Gastrocnemius medialis (tissue), 4 donors: ENCODE measurements at regions not wholly inside any gene's neighbourhood (a gene's known extent, or its start where the extent isn't known, plus 50 kb on each side); places are given as distances from the start of the nearest gene placed in this dataset.

Source experiments
- POLR2A ChIP-seq, 2 donors: fragments of 450-650 bp; IDR thresholded peaks; one replicate each; pipeline ENCODE4 v1.6.1; 2017; ENCODE audit warnings: antibody characterized with exemption in 2 of 2, mild to moderate bottlenecking in 2 of 2, moderate library complexity in 2 of 2
- TF ChIP-seq, protein P1 (sequence below), 5 experiments: fragments of 450-650 bp in 3 of 5; fragments of 200-600 bp in 2 of 5; sonication (generic) in 2 of 5; IDR thresholded peaks in 4 of 5; conservative IDR thresholded peaks in 1 of 5; 1 replicate in 4 of 5; 2 replicates in 1 of 5; pipeline ENCODE4 v1.5.1; 2016 to 2019; ENCODE audit warnings: antibody characterized with exemption in 5 of 5, mild to moderate bottlenecking in 3 of 5, moderate library complexity in 3 of 5

DNA sequence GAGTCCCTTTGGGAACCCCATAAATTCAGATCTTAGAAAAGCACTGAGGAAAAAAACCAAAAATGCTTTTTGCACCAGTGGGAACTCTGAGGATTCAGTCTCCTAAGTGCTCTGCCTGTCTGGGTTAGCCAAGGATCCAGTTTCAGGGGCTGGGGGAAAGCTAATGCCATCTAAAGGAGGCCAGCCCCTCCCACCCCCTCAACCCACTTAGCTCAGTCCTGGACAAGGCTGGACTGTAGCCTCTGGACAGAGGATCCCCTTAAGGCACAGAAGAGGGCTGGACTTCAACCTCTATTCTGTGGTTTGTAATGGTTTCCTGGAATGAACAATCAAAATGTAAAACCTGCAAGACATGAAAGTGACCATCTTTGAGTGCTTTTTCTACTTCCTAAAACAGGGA, 356.1 kb upstream of the ZFHX3 start:
- TF ChIP-seq POLR2A (IDR thresholded peaks at IDR 0.05): no peak
- TF ChIP-seq, protein P1, sequence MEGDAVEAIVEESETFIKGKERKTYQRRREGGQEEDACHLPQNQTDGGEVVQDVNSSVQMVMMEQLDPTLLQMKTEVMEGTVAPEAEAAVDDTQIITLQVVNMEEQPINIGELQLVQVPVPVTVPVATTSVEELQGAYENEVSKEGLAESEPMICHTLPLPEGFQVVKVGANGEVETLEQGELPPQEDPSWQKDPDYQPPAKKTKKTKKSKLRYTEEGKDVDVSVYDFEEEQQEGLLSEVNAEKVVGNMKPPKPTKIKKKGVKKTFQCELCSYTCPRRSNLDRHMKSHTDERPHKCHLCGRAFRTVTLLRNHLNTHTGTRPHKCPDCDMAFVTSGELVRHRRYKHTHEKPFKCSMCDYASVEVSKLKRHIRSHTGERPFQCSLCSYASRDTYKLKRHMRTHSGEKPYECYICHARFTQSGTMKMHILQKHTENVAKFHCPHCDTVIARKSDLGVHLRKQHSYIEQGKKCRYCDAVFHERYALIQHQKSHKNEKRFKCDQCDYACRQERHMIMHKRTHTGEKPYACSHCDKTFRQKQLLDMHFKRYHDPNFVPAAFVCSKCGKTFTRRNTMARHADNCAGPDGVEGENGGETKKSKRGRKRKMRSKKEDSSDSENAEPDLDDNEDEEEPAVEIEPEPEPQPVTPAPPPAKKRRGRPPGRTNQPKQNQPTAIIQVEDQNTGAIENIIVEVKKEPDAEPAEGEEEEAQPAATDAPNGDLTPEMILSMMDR (IDR thresholded peaks at IDR 0.05 in 4 of 5, conservative IDR thresholded peaks at IDR 0.05 in 1 of 5): no peak
